ENCODE measurements at regions not wholly inside any gene's neighbourhood (a gene's known extent, or its start where the extent isn't known, plus 50 kb on each side); places are given as distances from the start of the nearest gene placed in this dataset.
"Not testable (repeated sequence)": the region's sequence is repeated elsewhere in the genome, so short reads cannot be mapped to it uniquely, and the experiment has no call there.

DNA sequence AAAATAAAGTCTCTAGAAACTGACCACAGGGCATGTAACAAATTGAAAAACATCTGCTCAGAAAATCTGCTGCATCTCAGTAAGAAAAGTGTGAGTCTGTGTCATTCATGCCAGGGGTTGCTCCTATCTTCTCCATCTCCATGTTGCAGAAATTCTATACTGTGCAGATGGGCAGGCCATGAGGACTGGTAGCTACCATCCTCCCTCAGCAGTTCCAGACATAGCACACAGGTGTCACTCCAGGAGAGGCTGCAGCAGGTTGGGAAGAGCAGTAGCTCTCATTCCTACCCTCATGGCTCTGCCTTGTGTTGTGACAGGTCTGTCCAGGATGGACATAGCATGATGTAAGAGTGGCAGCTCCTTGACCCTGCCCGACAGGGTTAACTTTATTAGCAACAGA lies 173.4 kb downstream of the NDUFS4 start:
- H3K36me3 ChIP-seq (ENCODE audit: control insufficient read depth in 2 of 2, extremely low read depth in 1 of 2, insufficient read depth in 1 of 2, low read length in 1 of 2): no peaks in the 10 kb centered on the region
- CTCF ChIA-PET: no interaction called here
- H3K4me1 ChIP-seq (ENCODE audit: control insufficient read depth in 1 of 2, extremely low read depth in 1 of 2, insufficient read depth in 2 of 2, low read length in 2 of 2): no peaks in the 10 kb centered on the region
- H3K9me3 ChIP-seq: no peaks in the 10 kb centered on the region
- H3K27ac Mint-ChIP-seq: no peak overlapping the region
- no peaks in the 10 kb centered on the region for H3K27me3 ChIP-seq (replicated peaks in 1 of 2; ENCODE audit: control insufficient read depth in 2 of 2, extremely low read depth in 1 of 2, insufficient read depth in 2 of 2, low read length in 1 of 2)
- H3K4me3 Mint-ChIP-seq: no peak overlapping the region
- no peak overlapping the region for H3K4me3 ChIP-seq (ENCODE audit: control insufficient read depth in 1 of 2, extremely low read depth in 1 of 2, low read length in 1 of 2)
- POLR2A ChIA-PET: no interaction called here
- H3K9me3 Mint-ChIP-seq: peaks cover 8 to 9% (median 8%) of the 10 kb centered on the region in 3 donors
- no peak for DNase-seq
- peaks cover 0 to 5% (median 3%) of the 10 kb centered on the region in 3 donors for H3K4me1 Mint-ChIP-seq
- H3K27me3 Mint-ChIP-seq: peaks cover 1 to 4% of the 10 kb centered on the region in 2 donors
- ATAC-seq (replicated peaks in 1 of 4): no peak
- 60% methylated on average over 1 of the region's 1 CpG for WGBS (ENCODE audit: insufficient coverage)
- no peak overlapping the region for H3K27ac ChIP-seq (ENCODE audit: low read length)
- no peaks in the 10 kb centered on the region for H3K36me3 Mint-ChIP-seq

- H3K27me3 ChIP-seq (replicated peaks in 1 of 2; ENCODE audit: control insufficient read depth in 2 of 2, extremely low read depth in 1 of 2, insufficient read depth in 2 of 2, low read length in 1 of 2): no peaks in the 10 kb centered on the region
- DNase-seq: no peak
- no peaks in the 10 kb centered on the region for H3K36me3 ChIP-seq (ENCODE audit: control insufficient read depth in 2 of 2, extremely low read depth in 1 of 2, insufficient read depth in 1 of 2, low read length in 1 of 2)
- Mint-ChIP-seq H3K27me3 (peaks cover 1 to 4% of the 10 kb centered on the region in 2 donors), H3K27ac (no peak overlapping the region), H3K4me3 (no peak overlapping the region), H3K36me3 (no peaks in the 10 kb centered on the region), H3K9me3 (peaks cover 7 to 17% (median 15%) of the 10 kb centered on the region in 3 donors), H3K4me1 (no peaks in the 10 kb centered on the region)
- POLR2A ChIA-PET: no interaction called here
- H3K4me1 ChIP-seq (ENCODE audit: control insufficient read depth in 1 of 2, extremely low read depth in 1 of 2, insufficient read depth in 2 of 2, low read length in 2 of 2): no peaks in the 10 kb centered on the region
- H3K4me3 ChIP-seq (ENCODE audit: control insufficient read depth in 1 of 2, extremely low read depth in 1 of 2, low read length in 1 of 2): no peak overlapping the region
- no peak overlapping the region for H3K27ac ChIP-seq (ENCODE audit: low read length)
- no CpG with 5 or more reads among the region's 3 CpGs for WGBS (ENCODE audit: insufficient coverage)
- ATAC-seq (replicated peaks in 1 of 4): no peak
- no peaks in the 10 kb centered on the region for H3K9me3 ChIP-seq
- CTCF ChIA-PET: no interaction called here
Measured at GRCh38 chr5:53738105-53738504, 177.7 kb downstream of the NDUFS4 start.

- H3K4me3 Mint-ChIP-seq: no peak overlapping the region
- no peaks in the 10 kb centered on the region for H3K4me1 Mint-ChIP-seq
- POLR2A ChIA-PET: no interaction called here
- H3K4me1 ChIP-seq (ENCODE audit: control insufficient read depth in 1 of 2, extremely low read depth in 1 of 2, insufficient read depth in 2 of 2, low read length in 2 of 2): no peaks in the 10 kb centered on the region
- H3K27me3 ChIP-seq (replicated peaks in 1 of 2; ENCODE audit: control insufficient read depth in 2 of 2, extremely low read depth in 1 of 2, insufficient read depth in 2 of 2, low read length in 1 of 2): no peaks in the 10 kb centered on the region
- 88% methylated on average over 4 of the region's 4 CpGs for WGBS (ENCODE audit: insufficient coverage)
- DNase-seq (no peak), ATAC-seq (replicated peaks in 1 of 4) (no peak)
- peaks cover 1 to 6% of the 10 kb centered on the region in 2 donors for H3K27me3 Mint-ChIP-seq
- CTCF ChIA-PET: no interaction called here
- H3K9me3 Mint-ChIP-seq: peaks cover 7 to 20% (median 15%) of the 10 kb centered on the region in 3 donors
- no peak overlapping the region for H3K4me3 ChIP-seq (ENCODE audit: control insufficient read depth in 1 of 2, extremely low read depth in 1 of 2, low read length in 1 of 2)
- H3K36me3 ChIP-seq (ENCODE audit: control insufficient read depth in 2 of 2, extremely low read depth in 1 of 2, insufficient read depth in 1 of 2, low read length in 1 of 2): no peaks in the 10 kb centered on the region
- no peak overlapping the region for H3K27ac Mint-ChIP-seq
- H3K36me3 Mint-ChIP-seq: no peaks in the 10 kb centered on the region
- no peak overlapping the region for H3K27ac ChIP-seq (ENCODE audit: low read length)
- H3K9me3 ChIP-seq: no peaks in the 10 kb centered on the region
Measured at GRCh38 chr5:53739111-53739510, 178.7 kb downstream of the NDUFS4 start.

- H3K4me1 Mint-ChIP-seq: no peaks in the 10 kb centered on the region
- peaks cover 30 to 57% (median 37%) of the 10 kb centered on the region in 3 donors for H3K9me3 Mint-ChIP-seq
- no peak overlapping the region for H3K4me3 Mint-ChIP-seq
- H3K36me3 Mint-ChIP-seq: no peaks in the 10 kb centered on the region
- Histone ChIP-seq H3K27me3 (replicated peaks in 1 of 2; ENCODE audit: control insufficient read depth in 2 of 2, extremely low read depth in 1 of 2, insufficient read depth in 2 of 2, low read length in 1 of 2) (peaks cover 0 to 3% of the 10 kb centered on the region in 2 experiments), H3K4me3 (ENCODE audit: control insufficient read depth in 1 of 2, extremely low read depth in 1 of 2, low read length in 1 of 2) (no peak overlapping the region), H3K4me1 (ENCODE audit: control insufficient read depth in 1 of 2, extremely low read depth in 1 of 2, insufficient read depth in 2 of 2, low read length in 2 of 2) (no peaks in the 10 kb centered on the region), H3K9me3 (no peaks in the 10 kb centered on the region), H3K27ac (ENCODE audit: low read length) (no peak overlapping the region), H3K36me3 (ENCODE audit: control insufficient read depth in 2 of 2, extremely low read depth in 1 of 2, insufficient read depth in 1 of 2, low read length in 1 of 2) (no peaks in the 10 kb centered on the region)
- POLR2A ChIA-PET: no interaction called here
- H3K27ac Mint-ChIP-seq: no peak overlapping the region
- no peak for ATAC-seq (replicated peaks in 1 of 4)
- CTCF ChIA-PET: no interaction called here
- H3K27me3 Mint-ChIP-seq: no peaks in the 10 kb centered on the region
- no peak for DNase-seq
- no CpG with 5 or more reads among the region's 1 CpG for whole genome bisulfite sequencing (ENCODE audit: insufficient coverage)
Measured at GRCh38 chr5:53749621-53750020, 189.2 kb downstream of the NDUFS4 start.

DNA sequence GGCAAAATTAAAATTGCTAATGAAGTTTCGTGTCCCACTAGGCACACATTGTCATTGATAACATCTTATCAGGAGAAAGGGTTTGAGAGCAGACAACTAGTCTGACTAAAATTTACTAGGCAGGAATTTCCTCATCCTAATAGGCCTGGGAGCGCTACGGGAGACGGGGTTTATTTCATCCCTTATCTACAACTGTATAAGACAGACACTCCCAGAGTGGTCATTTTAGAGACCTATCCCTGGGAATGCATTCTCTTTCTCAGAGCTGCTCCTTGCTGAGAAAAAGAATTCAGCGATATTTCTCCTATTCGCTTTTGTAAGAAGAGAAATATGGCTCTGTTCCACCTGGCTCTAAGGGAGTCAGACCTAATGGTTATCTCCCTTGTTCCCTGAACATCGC lies 191.8 kb downstream of the NDUFS4 start:
- peaks cover 28 to 52% (median 46%) of the 10 kb centered on the region in 3 donors for H3K9me3 Mint-ChIP-seq
- H3K9me3 ChIP-seq; H3K27ac ChIP-seq (ENCODE audit: low read length); H3K4me1 Mint-ChIP-seq; DNase-seq; H3K4me1 ChIP-seq (ENCODE audit: control insufficient read depth in 1 of 2, extremely low read depth in 1 of 2, insufficient read depth in 2 of 2, low read length in 2 of 2); CTCF ChIA-PET; H3K36me3 Mint-ChIP-seq; H3K4me3 Mint-ChIP-seq; ATAC-seq (replicated peaks in 1 of 4); H3K27me3 Mint-ChIP-seq; H3K36me3 ChIP-seq (ENCODE audit: control insufficient read depth in 2 of 2, extremely low read depth in 1 of 2, insufficient read depth in 1 of 2, low read length in 1 of 2); H3K27ac Mint-ChIP-seq; H3K27me3 ChIP-seq (replicated peaks in 1 of 2; ENCODE audit: control insufficient read depth in 2 of 2, extremely low read depth in 1 of 2, insufficient read depth in 2 of 2, low read length in 1 of 2); H3K4me3 ChIP-seq (ENCODE audit: control insufficient read depth in 1 of 2, extremely low read depth in 1 of 2, low read length in 1 of 2): not testable (repeated sequence)
- 86% methylated on average over 1 of the region's 7 CpGs for WGBS (ENCODE audit: insufficient coverage)
- POLR2A ChIA-PET: interaction anchor here in 1 of 2 donors (0.7 kb wide), 1 partner anchor 1833 kb away, joined by 3 read pairs; no protein-coding TSS in a partner anchor

GRCh38 chr5:53766673-53767072 lies 206.2 kb downstream of the NDUFS4 start:
- H3K27ac ChIP-seq (ENCODE audit: low read length): no peak overlapping the region
- H3K9me3 ChIP-seq: no peaks in the 10 kb centered on the region
- DNase-seq: no peak
- no peaks in the 10 kb centered on the region for H3K36me3 Mint-ChIP-seq
- H3K27me3 ChIP-seq (replicated peaks in 1 of 2; ENCODE audit: control insufficient read depth in 2 of 2, extremely low read depth in 1 of 2, insufficient read depth in 2 of 2, low read length in 1 of 2): peaks cover 0 to 6% of the 10 kb centered on the region in 2 experiments
- CTCF ChIA-PET: no interaction called here
- ATAC-seq (replicated peaks in 1 of 4): no peak
- H3K4me3 ChIP-seq (ENCODE audit: control insufficient read depth in 1 of 2, extremely low read depth in 1 of 2, low read length in 1 of 2): no peak overlapping the region
- peaks cover 0 to 7% (median 4%) of the 10 kb centered on the region in 3 donors for H3K9me3 Mint-ChIP-seq
- no peaks in the 10 kb centered on the region for H3K4me1 Mint-ChIP-seq
- no peaks in the 10 kb centered on the region for H3K36me3 ChIP-seq (ENCODE audit: control insufficient read depth in 2 of 2, extremely low read depth in 1 of 2, insufficient read depth in 1 of 2, low read length in 1 of 2)
- no peak overlapping the region for H3K4me3 Mint-ChIP-seq
- 83% methylated on average over 1 of the region's 2 CpGs for WGBS (ENCODE audit: insufficient coverage)
- POLR2A ChIA-PET: no interaction called here
- no peaks in the 10 kb centered on the region for H3K4me1 ChIP-seq (ENCODE audit: control insufficient read depth in 1 of 2, extremely low read depth in 1 of 2, insufficient read depth in 2 of 2, low read length in 2 of 2)
- no peak overlapping the region for H3K27ac Mint-ChIP-seq
- H3K27me3 Mint-ChIP-seq: peaks cover 0 to 8% of the 10 kb centered on the region in 2 donors
